Right lobe of liver (tissue), 4 donors: ENCODE measurements at regions not wholly inside any gene's neighbourhood (a gene's known extent, or its start where the extent isn't known, plus 50 kb on each side); places are given as distances from the start of the nearest gene placed in this dataset.

Experiments used
- POLR2A ChIP-seq: fragments of 450-650 bp; IDR thresholded peaks from one replicate; pipeline ENCODE4 v1.6.1; 2017; ENCODE audit warnings: antibody characterized with exemption, mild to moderate bottlenecking
- TF ChIP-seq, protein P1 (sequence below), 4 donors: fragments of 200-600 bp in 3 of 4; fragments of 450-650 bp in 1 of 4; IDR thresholded peaks; one replicate each; pipeline versions ENCODE4 v1.5.1 to v1.8.0; 2016 to 2022; ENCODE audit warnings: antibody characterized with exemption in 4 of 4, mild to moderate bottlenecking in 2 of 4
- donor health status: DM: no; HTN: no; CAD: no.
- donor health status: DM: no; HTN: no; CAD: no.
- donor health status: DM: no; HTN: yes; CAD: no.

DNA sequence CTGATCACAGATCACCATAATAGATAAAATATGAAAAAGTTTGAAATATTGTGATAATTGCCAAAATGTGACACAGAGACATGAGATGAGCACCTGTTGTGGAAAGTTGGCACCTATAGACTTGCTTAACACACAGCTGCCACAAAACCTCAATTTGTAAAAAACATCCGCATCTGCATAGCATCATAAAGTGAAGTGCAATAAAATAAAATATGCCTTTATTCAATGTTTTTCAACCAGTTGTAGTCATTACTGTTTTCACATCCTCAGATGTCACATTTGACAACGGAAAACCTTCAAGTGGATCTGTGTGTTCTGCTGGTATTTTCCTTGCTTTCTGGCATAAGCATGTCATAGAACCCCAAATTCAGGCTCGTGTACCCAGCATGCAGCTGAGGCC is 50.2 kb upstream of the IFNGR1 start:
- TF ChIP-seq, protein P1, sequence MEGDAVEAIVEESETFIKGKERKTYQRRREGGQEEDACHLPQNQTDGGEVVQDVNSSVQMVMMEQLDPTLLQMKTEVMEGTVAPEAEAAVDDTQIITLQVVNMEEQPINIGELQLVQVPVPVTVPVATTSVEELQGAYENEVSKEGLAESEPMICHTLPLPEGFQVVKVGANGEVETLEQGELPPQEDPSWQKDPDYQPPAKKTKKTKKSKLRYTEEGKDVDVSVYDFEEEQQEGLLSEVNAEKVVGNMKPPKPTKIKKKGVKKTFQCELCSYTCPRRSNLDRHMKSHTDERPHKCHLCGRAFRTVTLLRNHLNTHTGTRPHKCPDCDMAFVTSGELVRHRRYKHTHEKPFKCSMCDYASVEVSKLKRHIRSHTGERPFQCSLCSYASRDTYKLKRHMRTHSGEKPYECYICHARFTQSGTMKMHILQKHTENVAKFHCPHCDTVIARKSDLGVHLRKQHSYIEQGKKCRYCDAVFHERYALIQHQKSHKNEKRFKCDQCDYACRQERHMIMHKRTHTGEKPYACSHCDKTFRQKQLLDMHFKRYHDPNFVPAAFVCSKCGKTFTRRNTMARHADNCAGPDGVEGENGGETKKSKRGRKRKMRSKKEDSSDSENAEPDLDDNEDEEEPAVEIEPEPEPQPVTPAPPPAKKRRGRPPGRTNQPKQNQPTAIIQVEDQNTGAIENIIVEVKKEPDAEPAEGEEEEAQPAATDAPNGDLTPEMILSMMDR (IDR thresholded peaks at IDR 0.05) = no peak
- no peak for TF ChIP-seq POLR2A
